Spleen (tissue), 11 donors: ENCODE measurements at regions not wholly inside any gene's neighbourhood (a gene's known extent, or its start where the extent isn't known, plus 50 kb on each side); places are given as distances from the start of the nearest gene placed in this dataset.

Source experiments
- DNase-seq: peaks from one replicate; pipeline ENCODE4 v3.0.0-alpha.2; 2020
- H3K27ac ChIP-seq, 8 donors: fragments of 200-600 bp; sonication (generic) in 7 of 8; 1 replicate in 4 of 8; 2 replicates in 4 of 8; pipeline versions ENCODE4 v1.5.0 to v1.8.0; 2016 to 2021; ENCODE audit warnings: inconsistent platforms in 4 of 8, mild to moderate bottlenecking in 4 of 8, moderate library complexity in 1 of 8
- H3K27me3 ChIP-seq, 7 donors: fragments of 200-600 bp; sonication (generic) in 6 of 7; replicated peaks in 1 of 7; 1 replicate in 4 of 7; 2 replicates in 3 of 7; pipeline versions ENCODE4 v1.5.0 to v1.8.0; 2016 to 2021; ENCODE audit warnings: inconsistent platforms in 3 of 7, mild to moderate bottlenecking in 1 of 7
- H3K36me3 ChIP-seq, 6 donors: fragments of 200-600 bp; sonication (generic) in 5 of 6; 1 replicate in 4 of 6; 2 replicates in 2 of 6; pipeline versions ENCODE4 v1.5.0 to v1.8.0; 2016 to 2021; ENCODE audit warnings: inconsistent platforms in 2 of 6
- H3K4me1 ChIP-seq, 6 donors: fragments of 200-600 bp; sonication (generic) in 5 of 6; 1 replicate in 3 of 6; 2 replicates in 3 of 6; pipeline versions ENCODE4 v1.5.0 to v1.8.0; 2016 to 2021; ENCODE audit warnings: inconsistent platforms in 3 of 6
- H3K4me3 ChIP-seq, 8 donors: fragments of 200-600 bp; sonication (generic) in 7 of 8; 1 replicate in 4 of 8; 2 replicates in 4 of 8; pipeline versions ENCODE4 v1.5.0 to v1.8.0; 2016 to 2021; ENCODE audit warnings: inconsistent platforms in 4 of 8, mild to moderate bottlenecking in 4 of 8, moderate library complexity in 2 of 8
- H3K9me3 ChIP-seq, 8 donors: fragments of 200-600 bp; sonication (generic) in 7 of 8; 1 replicate in 4 of 8; 2 replicates in 4 of 8; pipeline versions ENCODE4 v1.5.0 to v1.8.0; 2016 to 2021; ENCODE audit warnings: inconsistent platforms in 4 of 8
- POLR2A ChIP-seq, 3 donors: fragments of 450-650 bp; IDR thresholded peaks; one replicate each; pipeline ENCODE4 v1.5.1; 2017; ENCODE audit warnings: antibody characterized with exemption in 3 of 3, mild to moderate bottlenecking in 1 of 3
- POLR2AphosphoS5 ChIP-seq, 3 donors: sonication (generic); formaldehyde crosslinking; IDR thresholded peaks; one replicate each; pipeline ENCODE4 v1.5.1; 2017; ENCODE audit warnings: antibody characterized with exemption in 3 of 3
- WGBS, 5 donors: extraction: QIAGEN DNeasy Blood & Tissue Kit in 3 of 5; methylation state at CpG; one replicate each; pipeline versions ENCODE4 v1.1.5 to v1.1.7; 2013 to 2018; 5-methylcytosine and 5-hydroxymethylcytosine counted together
- intact Hi-C: fragments of 100-400 bp; cut with DNase I; formaldehyde crosslinking; loops from one replicate; pipeline ENCODE4 v1.15.0; 2023; ENCODE audit warnings: low total_unique reads
- TF ChIP-seq, protein P1 (sequence below), 11 experiments: fragments of 200-600 bp in 7 of 11; fragments of 450-650 bp in 4 of 11; sonication (generic) in 4 of 11; IDR thresholded peaks in 8 of 11; conservative IDR thresholded peaks in 3 of 11; 1 replicate in 7 of 11; 2 replicates in 4 of 11; pipeline versions ENCODE4 v1.4.0 to v1.8.0; 2016 to 2021; ENCODE audit warnings: antibody characterized with exemption in 11 of 11, inconsistent platforms in 4 of 11, mild to moderate bottlenecking in 1 of 11
- donor health status: healthy with polysubstance abuse.
- donor health status: DM: no; HTN: no; CAD: no; lungs with moderate emphysema.
- donor health status: DM: no; HTN: no; CAD: no.
- donor health status: Bipolar disorder and iron deficiency.
- donor health status: healthy.
- donor health status: DM: no; HTN: no; CAD: no.
- donor health status: DM: yes; HTN: yes; CAD: no.

GRCh38 chr21:31500071-31500470, 156.0 kb upstream of the TIAM1 start:
- TF ChIP-seq, protein P1, sequence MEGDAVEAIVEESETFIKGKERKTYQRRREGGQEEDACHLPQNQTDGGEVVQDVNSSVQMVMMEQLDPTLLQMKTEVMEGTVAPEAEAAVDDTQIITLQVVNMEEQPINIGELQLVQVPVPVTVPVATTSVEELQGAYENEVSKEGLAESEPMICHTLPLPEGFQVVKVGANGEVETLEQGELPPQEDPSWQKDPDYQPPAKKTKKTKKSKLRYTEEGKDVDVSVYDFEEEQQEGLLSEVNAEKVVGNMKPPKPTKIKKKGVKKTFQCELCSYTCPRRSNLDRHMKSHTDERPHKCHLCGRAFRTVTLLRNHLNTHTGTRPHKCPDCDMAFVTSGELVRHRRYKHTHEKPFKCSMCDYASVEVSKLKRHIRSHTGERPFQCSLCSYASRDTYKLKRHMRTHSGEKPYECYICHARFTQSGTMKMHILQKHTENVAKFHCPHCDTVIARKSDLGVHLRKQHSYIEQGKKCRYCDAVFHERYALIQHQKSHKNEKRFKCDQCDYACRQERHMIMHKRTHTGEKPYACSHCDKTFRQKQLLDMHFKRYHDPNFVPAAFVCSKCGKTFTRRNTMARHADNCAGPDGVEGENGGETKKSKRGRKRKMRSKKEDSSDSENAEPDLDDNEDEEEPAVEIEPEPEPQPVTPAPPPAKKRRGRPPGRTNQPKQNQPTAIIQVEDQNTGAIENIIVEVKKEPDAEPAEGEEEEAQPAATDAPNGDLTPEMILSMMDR (IDR thresholded peaks at IDR 0.05 in 8 of 11, conservative IDR thresholded peaks at IDR 0.05 in 3 of 11): no peak
- TF ChIP-seq POLR2AphosphoS5 (IDR thresholded peaks at IDR 0.05) (no peak), POLR2A (IDR thresholded peaks at IDR 0.05) (no peak)
- no peak for DNase-seq
- Histone ChIP-seq H3K4me3 (no peak overlapping the region), H3K27ac (no peak overlapping the region), H3K9me3 (no peaks in the 10 kb centered on the region), H3K4me1 (no peaks in the 10 kb centered on the region), H3K27me3 (no peaks in the 10 kb centered on the region), H3K36me3 (no peaks in the 10 kb centered on the region)
- intact Hi-C loops: no loop called here
- 79 to 89% (median 85%) methylated on average over 5 of the region's 5 CpGs for WGBS, 5 donors

GRCh38 chr21:31498985-31499384, 154.9 kb upstream of the TIAM1 start:
- Histone ChIP-seq H3K36me3 (no peaks in the 10 kb centered on the region), H3K9me3 (no peaks in the 10 kb centered on the region), H3K27me3 (no peaks in the 10 kb centered on the region), H3K4me1 (no peaks in the 10 kb centered on the region), H3K4me3 (no peak overlapping the region), H3K27ac (no peak overlapping the region)
- intact Hi-C loops: no loop called here
- DNase-seq: no peak
- 0 to 50% (median 35%) methylated on average over 1 of the region's 1 CpG for WGBS, 5 donors
- no peak for TF ChIP-seq POLR2AphosphoS5 (IDR thresholded peaks at IDR 0.05)
- TF ChIP-seq POLR2A (IDR thresholded peaks at IDR 0.05): no peak
- TF ChIP-seq, protein P1 (IDR thresholded peaks at IDR 0.05 in 8 of 11, conservative IDR thresholded peaks at IDR 0.05 in 3 of 11): no peak

GRCh38 chr21:31497914-31498313, 153.9 kb upstream of the TIAM1 start:
- DNase-seq: no peak
- intact Hi-C loops: no loop called here
- Histone ChIP-seq H3K27me3 (no peaks in the 10 kb centered on the region), H3K4me1 (no peaks in the 10 kb centered on the region), H3K36me3 (no peaks in the 10 kb centered on the region), H3K27ac (no peak overlapping the region), H3K9me3 (no peaks in the 10 kb centered on the region), H3K4me3 (no peak overlapping the region)
- WGBS, 5 donors: 77 to 84% (median 77%) methylated on average over 3 of the region's 3 CpGs
- TF ChIP-seq POLR2A (IDR thresholded peaks at IDR 0.05): no peak
- TF ChIP-seq POLR2AphosphoS5 (IDR thresholded peaks at IDR 0.05): no peak

- 85 to 93% (median 88%) methylated on average over 7 of the region's 7 CpGs for WGBS, 5 donors
- H3K27me3 ChIP-seq: no peaks in the 10 kb centered on the region
- no peak overlapping the region for H3K27ac ChIP-seq
- H3K36me3 ChIP-seq: no peaks in the 10 kb centered on the region
- intact Hi-C loops: no loop called here
- no peaks in the 10 kb centered on the region for H3K9me3 ChIP-seq
- no peaks in the 10 kb centered on the region for H3K4me1 ChIP-seq
- TF ChIP-seq POLR2A (IDR thresholded peaks at IDR 0.05) (no peak), POLR2AphosphoS5 (IDR thresholded peaks at IDR 0.05) (no peak)
- TF ChIP-seq, protein P1 (IDR thresholded peaks at IDR 0.05 in 8 of 11, conservative IDR thresholded peaks at IDR 0.05 in 3 of 11): no peak
- no peak for DNase-seq
- H3K4me3 ChIP-seq: no peak overlapping the region
These were observed 149.4 kb upstream of the TIAM1 start for GRCh38 chr21:31493350-31493880.

DNA sequence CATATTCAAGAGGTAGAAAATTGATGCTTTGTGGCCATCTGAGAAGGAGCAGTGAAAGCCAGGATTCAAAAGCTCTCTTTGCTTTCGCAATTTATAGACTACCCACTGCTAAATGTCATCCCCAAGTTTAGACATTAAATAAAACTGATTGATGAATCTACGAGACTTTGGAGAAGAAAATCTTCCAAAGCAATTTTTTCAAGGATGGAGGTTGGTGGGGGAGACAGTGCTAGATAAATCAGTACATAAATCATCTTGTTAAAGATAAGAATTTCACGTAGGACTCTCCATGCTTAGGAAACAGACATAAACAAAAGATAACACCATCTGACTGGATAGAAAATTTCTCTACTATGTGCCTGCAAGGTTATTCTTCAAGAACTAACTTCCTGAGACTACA, 147.6 kb upstream of the TIAM1 start:
- Histone ChIP-seq H3K4me1 (no peaks in the 10 kb centered on the region), H3K27ac (no peak overlapping the region), H3K4me3 (no peak overlapping the region), H3K9me3 (peaks cover 0 to 3% (median 0%) of the 10 kb centered on the region in 8 donors), H3K27me3 (no peaks in the 10 kb centered on the region), H3K36me3 (no peaks in the 10 kb centered on the region)
- intact Hi-C loops: no loop called here
- TF ChIP-seq, protein P1 (IDR thresholded peaks at IDR 0.05 in 8 of 11, conservative IDR thresholded peaks at IDR 0.05 in 3 of 11): no peak
- no peak for TF ChIP-seq POLR2AphosphoS5 (IDR thresholded peaks at IDR 0.05)
- TF ChIP-seq POLR2A (IDR thresholded peaks at IDR 0.05): no peak
- no peak for DNase-seq
- 52 to 75% (median 61%) methylated on average over 3 of the region's 3 CpGs for WGBS, 5 donors
